Neural cell (in vitro differentiated cells): ENCODE measurements at regions not wholly inside any gene's neighbourhood (a gene's known extent, or its start where the extent isn't known, plus 50 kb on each side); places are given as distances from the start of the nearest gene placed in this dataset.

Experiments
- EP300 ChIP-seq: fragments of 450-650 bp; conservative IDR thresholded peaks from 2 replicates; pipeline ENCODE4 v1.6.1; 2014; ENCODE audit warnings: antibody characterized with exemption, mild to moderate bottlenecking, moderate library complexity; ENCODE audit not compliant: poor library complexity, severe bottlenecking
- EZH2 ChIP-seq: fragments of 200-600, 300-800 bp; shearing (Covaris generic), sonication (generic); IDR thresholded peaks from 2 replicates; pipeline ENCODE4 v1.6.1; 2014; ENCODE audit warnings: antibody characterized with exemption, low read length, borderline replicate concordance, mild to moderate bottlenecking; ENCODE audit not compliant: insufficient read depth, poor library complexity, severe bottlenecking
- POLR2AphosphoS5 ChIP-seq: IDR thresholded peaks from 2 replicates; pipeline ENCODE4 v1.6.1; 2012
- TAF1 ChIP-seq: IDR thresholded peaks from 2 replicates; pipeline ENCODE4 v1.6.1; 2012; ENCODE audit warnings: low read depth
- TF ChIP-seq, protein P1 (sequence below): fragments of 450-650 bp; IDR thresholded peaks from 2 replicates; pipeline ENCODE4 v1.5.1; 2014; ENCODE audit warnings: antibody characterized with exemption, mild to moderate bottlenecking, moderate library complexity; ENCODE audit not compliant: poor library complexity, severe bottlenecking

DNA sequence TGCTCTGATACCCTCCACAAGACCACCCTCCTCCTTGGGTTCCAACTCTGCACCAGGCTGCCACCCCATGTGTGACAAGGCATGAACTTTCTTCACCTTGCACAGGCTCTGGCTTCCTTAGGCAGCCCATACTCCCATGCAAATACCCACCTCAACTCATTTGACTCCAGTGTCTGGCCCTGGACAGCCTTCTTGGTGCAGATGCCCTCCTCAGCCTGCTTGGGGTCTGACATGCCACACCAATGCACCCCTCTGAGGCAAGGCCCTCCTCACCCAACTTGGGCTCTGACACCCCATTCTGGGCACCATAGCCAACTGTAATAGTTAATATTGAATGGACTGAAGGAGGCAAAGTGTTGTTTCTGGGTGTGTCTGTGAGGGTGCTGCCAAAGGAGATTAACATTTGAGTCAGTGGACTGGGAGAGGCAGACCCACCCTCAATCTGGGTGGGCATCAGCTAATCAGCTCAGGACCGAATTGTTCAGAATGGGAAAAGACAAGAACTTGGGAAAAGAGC, 115.0 kb upstream of the EPB41L4A start:
- TF ChIP-seq, protein P1, sequence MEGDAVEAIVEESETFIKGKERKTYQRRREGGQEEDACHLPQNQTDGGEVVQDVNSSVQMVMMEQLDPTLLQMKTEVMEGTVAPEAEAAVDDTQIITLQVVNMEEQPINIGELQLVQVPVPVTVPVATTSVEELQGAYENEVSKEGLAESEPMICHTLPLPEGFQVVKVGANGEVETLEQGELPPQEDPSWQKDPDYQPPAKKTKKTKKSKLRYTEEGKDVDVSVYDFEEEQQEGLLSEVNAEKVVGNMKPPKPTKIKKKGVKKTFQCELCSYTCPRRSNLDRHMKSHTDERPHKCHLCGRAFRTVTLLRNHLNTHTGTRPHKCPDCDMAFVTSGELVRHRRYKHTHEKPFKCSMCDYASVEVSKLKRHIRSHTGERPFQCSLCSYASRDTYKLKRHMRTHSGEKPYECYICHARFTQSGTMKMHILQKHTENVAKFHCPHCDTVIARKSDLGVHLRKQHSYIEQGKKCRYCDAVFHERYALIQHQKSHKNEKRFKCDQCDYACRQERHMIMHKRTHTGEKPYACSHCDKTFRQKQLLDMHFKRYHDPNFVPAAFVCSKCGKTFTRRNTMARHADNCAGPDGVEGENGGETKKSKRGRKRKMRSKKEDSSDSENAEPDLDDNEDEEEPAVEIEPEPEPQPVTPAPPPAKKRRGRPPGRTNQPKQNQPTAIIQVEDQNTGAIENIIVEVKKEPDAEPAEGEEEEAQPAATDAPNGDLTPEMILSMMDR = no peak
- TF ChIP-seq POLR2AphosphoS5 = no peak
- no peak for TF ChIP-seq EZH2
- TF ChIP-seq EP300 = no peak
- no peak for TF ChIP-seq TAF1
